ENCODE measurements at regions not wholly inside any gene's neighbourhood (a gene's known extent, or its start where the extent isn't known, plus 50 kb on each side); places are given as distances from the start of the nearest gene placed in this dataset.
"Not testable (repeated sequence)": the region's sequence is repeated elsewhere in the genome, so short reads cannot be mapped to it uniquely, and the experiment has no call there.

DNA sequence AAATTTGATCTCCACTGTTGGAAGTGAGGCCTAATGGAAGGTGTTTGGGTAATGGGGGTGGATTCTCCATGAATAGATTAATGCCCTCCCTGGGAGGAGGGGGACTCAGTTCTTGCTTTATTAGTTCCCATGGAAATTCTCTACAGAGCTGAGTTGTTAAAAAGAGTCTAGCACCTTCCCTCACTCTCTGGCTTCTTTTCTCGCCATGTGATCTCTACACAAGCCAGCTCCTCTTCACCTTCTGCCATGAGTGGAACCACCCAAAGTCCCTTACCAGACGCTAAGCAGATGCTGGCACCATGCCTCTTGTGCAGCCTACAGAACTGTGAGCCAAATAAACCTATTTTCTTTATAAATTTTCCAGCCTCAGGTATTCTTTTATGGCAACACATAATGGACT is 465.8 kb upstream of the ANO5 start:
- no peak for DNase-seq

DNA sequence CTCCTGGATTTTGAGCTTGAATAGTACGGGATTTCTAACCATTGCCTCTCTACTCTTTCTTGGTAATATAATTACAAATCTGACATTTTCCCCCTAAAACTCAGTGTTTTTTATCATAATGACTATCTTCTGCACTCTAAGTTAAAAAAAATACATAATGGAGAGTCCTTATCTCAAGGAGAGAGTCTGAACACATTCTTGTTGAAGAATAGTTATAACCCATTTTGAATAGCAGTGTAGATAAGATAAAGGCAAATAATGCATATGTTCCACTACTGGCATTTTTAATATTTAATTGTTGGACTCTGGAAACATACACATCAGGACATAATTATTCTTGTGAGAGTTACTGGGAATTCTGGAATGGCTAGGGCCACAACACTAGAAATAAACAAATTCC is 456.5 kb upstream of the ANO5 start:
- DNase-seq = no peak

DNA sequence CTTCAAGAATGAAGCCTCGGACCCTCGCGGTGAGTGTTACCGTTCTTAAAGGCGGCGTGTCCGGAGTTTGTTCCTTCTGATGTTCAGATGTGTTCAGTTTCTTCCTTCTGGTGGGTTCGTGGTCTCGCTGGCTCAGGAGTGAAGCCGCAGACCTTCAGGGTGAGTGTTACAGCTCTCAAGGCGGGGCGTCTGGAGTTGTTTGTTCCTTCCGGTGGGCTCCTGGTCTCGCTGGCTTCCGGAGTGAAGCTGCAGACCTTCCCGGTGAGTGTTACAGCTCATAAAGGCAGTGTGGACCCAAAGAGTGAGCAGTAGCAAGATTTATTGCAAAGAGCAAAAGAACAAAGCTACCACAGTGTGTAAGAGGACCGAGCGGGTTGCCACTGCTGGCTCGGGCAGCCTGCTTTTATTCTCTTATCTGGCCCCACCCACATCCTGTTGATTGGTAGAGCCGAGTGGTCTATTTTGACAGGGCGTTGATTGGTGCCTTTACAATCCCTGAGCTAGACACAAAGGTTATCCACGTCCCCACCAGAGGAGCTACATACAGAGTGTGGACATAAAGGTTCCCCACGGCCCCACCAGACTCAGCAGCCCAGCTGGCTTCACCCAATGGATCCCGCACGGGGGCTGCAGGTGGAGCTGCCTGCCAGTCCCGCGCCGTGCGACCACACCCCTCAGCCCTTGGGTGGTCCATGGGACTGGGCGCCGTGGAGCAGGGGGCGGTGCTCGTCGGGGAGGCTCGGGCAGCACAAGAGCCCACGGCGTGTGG is 440.2 kb upstream of the ANO5 start:
- not testable (repeated sequence) for DNase-seq

DNA sequence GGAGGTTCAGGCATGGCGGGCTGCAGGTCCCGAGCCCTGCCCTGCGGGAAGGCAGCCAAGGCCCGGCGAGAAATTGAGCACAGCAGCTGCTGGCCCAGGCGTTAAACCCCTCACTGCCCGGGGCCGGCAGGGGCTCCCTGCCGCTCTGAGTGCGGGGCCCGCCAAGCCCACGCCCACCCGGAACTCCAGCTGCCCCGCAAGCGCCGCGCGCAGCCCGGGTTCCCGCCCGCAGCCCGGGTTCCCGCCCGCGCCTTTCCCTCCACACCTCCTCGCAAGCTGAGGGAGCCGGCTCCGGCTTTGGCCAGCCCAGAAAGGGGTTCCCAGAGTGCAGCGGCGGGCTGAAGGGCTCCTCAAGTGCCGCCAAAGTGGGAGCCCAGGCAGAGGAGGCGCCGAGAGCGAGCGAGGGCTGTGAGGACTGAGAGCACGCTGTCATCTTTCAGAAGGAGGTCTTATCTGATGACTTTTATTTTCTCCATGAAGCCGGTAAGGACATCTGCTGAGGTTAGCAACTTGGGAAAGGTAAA is 439.6 kb upstream of the ANO5 start:
- not testable (repeated sequence) for DNase-seq

DNA sequence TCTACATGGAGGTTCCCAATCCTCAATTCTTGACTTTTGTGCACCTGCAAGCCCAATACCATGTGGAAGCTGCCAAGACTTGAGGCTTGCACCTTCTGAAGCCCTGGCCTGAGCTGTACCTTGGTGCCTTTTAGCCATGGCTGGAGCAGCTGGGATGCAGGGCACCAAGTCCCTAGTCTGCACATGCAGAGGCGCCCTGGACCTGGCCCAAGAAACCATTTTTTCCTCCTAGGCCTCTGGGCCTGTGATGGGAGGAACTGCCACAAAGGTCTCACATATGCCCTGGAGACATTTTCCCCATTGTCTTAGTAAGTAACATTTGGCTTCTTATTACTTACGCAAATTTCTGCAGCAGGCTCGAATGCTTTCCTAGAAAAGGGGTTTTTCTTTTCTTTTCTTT is 431.9 kb upstream of the ANO5 start:
- DNase-seq = no peak

DNA sequence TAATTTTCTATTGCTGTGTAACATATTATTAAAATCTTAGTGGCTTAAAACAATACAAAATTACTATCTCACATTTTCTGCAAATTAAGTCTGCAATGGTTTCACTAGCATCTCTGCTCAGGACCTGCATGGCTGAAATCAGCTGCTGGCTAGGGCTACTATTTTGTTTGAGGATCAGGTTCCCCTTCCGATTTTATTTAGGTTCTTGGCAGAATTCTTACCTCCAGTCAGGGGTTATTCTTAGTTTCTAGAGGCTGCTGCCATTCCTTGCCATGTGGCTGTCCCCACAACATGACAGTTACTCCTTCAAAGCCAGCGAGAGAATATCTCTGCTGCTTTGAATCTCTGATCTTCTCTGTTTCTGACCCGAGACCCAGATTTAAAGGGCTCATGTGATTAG is 424.5 kb upstream of the ANO5 start:
- DNase-seq = no peak

DNA sequence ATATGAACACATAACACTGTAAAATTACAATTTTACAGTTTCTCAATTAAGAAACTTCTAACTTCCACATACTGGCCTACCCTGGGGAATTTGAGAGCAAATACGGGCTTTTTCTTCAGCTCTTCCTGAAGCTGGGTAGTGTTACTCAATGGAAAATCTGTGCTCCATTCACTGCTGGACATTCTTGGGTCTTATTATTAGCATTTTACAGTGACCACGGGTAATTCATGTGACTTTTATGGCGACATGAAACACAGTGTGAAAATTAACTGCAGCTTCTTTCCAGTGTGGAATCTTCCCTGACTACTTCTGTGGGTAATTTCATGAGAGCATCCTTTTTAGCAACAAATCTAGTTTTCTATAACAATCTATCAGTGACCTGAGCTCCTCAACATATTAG is 423.7 kb upstream of the ANO5 start:
- no peak for DNase-seq

DNA sequence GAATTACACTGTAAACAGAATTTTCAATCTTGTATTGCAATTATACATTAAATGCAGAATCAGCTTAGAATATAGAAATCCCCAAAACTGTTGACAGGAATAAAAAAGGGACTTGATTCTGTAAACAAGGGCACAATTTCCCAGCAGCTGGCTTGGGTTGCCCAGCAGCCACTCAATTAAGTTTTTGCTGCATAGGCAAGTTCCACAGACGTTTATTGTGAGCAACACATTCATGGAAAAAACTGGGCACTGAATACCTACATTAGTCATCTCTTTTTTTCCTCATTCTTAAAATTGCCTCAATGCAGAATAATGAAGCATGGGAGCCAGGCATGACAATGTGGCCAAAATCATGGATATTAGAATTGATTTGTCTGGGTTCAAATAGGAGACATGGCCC is 421.8 kb upstream of the ANO5 start:
- no peak for DNase-seq

DNA sequence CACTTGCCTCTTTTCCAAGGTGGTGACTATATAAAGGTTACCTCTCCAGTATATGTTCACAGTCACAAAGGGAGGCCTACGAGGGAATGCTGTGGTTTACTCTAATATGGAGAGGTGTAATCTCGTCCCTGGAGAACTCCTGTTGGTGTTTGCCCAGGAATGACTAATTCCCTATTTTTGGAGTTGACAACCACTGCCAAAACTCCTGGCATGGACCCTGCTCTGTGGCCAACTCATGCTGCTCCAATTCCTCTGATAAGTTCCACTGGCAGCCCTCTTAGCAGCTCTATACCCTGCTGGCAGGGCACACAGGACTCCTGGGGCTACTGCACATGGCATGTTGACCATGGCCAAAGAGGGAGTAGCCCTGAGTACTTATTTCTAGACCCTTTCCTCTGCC is 418.7 kb upstream of the ANO5 start:
- DNase-seq = no peak

DNA sequence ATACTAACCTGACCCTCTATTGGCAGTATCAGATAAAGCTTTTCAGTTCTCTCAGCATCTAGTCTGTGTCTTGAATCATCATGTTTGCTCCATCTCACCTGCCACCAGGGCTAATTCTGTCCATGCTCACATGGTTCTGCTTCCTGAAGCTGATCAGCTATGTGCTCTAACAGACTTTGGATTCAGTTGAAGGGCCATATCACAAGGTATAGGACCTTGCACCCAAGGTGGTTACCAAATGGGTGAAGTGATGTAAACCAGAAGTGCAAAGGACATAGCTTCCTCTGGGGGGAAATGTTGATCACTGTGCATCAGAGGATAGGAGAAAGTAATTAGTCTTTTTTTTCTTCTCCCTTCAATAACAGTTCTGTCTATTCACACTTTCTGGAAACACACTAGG is 417.0 kb upstream of the ANO5 start:
- no peak for DNase-seq

DNA sequence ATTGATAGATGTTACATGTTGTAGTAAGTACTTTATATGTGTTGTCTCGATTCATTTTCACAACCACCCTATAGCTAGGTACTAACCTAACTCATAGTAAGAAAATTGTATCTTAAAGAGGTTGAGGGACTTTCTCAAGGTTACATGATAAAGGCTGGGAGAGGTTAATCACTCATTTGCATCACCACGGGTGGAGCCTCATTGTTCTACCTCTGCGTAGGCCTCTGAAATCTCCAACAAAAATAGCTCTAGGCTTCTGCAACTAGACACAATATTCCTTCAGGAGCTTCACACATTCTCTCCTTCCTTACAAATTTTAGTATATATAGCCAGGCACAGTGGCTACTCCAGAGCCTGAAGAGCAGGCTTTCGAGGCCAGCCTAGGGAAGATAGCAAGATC is 408.9 kb upstream of the ANO5 start:
- no peak for DNase-seq

DNA sequence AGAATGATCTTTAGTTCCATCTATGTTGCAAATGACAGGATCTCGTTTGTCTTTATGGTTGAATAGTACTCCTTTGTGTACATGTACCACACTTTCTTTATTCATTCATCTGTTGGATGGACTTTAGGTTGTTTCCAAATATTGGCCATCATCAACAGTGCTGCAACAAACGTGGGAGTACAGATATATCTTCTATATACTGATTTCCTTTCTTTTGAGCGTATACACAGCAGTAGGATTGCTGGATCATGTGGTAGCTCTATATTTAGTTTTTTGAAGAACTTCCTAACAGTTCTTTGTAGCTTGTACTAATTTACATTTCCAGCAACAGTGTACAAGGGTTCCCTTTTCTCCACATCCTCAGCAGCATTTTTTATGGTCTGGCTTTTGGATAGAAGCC is 407.5 kb upstream of the ANO5 start:
- no peak for DNase-seq

DNA sequence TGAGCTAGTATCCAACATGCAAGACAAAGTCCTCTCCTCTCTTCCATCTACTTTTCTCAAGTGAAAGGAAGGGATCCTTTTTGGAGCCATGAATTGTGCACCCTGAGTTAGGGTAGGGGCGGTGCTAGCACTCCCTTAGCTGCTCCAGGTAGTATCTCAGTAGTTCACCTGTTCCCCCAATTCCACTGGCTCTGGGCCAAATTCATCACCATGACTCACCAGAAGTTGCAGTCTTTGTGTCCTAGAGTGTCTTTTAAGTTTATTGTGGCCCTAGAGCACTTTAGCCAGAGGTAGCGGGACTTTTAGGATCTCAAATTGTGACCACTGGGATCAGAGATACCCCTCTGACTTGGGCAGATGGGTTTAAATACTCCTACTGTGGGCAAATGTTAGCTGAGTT is 398.6 kb upstream of the ANO5 start:
- no peak for DNase-seq

DNA sequence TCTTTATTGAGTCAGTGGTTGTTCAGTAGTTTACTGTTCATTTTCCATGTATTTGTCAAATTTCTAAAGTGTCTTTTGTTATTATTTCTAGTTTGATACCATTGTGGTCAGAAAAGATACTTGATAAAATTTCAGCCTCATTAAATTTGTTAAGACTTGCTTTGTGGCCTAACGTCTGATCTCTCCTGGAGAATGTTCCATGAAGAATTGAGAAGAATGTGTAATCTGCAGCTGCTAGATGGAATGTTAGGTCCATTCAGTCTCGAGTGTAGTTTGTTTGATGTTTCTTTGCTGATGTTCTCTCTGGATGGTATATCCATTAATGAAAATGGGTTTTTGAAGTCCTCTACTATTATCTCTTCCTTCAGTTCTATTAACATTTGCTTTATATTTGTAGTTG is 394.7 kb upstream of the ANO5 start:
- DNase-seq = no peak

DNA sequence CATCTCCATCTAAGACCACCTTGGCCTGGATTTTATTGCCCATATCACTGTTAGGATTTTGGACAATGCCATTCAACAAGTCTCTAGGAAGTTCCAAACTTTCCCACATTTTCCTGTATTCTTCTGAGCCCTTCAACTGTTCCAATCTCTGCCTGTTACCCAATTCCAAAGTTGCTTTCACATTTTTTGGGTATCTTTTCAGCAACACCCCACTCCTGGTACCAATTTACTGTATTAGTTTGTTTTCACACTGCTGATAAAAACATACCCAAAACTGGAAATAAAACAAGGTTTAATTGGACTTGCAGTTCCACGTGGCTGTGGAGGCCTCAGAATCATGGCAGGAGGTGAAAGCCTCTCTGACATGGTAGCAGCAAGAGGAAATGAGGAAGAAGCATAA is 388.4 kb upstream of the ANO5 start:
- not testable (repeated sequence) for DNase-seq

DNA sequence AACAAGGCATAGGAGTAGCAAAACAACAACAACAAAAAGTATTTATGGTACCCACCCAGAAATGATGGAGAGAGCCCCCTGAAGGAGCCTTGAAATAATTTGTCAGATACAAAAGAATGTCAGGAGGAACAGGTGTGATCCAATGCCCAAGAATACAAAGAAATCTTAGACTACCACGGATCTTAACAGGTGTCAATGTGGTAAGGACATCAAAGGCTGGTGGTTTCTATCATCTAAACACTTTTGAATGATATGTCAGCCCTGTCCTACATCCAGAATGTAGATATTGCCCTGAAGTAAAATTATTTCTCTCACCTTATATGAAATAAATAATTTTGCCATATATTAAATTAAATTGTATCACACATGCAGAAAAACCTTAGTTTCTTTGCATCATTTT is 386.4 kb upstream of the ANO5 start:
- no peak for DNase-seq

DNA sequence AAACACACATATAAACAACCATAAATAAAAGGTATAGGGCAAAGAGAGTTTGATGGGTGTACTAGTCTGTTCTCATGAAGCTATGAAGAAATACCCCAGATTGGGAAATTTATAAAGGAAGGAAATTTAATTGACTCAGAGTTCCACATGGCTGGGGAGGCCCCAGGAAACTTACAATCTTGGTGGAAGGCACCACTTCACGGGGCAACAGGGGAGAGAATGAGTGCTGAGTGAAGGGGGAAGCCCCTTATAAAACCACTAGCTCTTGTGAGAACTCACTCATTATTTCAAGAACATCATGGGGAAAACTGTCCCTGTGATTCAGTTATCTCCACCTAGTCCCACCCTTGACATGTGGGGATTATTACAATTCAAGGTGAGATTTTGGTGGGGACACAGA is 385.9 kb upstream of the ANO5 start:
- no peak for DNase-seq

DNA sequence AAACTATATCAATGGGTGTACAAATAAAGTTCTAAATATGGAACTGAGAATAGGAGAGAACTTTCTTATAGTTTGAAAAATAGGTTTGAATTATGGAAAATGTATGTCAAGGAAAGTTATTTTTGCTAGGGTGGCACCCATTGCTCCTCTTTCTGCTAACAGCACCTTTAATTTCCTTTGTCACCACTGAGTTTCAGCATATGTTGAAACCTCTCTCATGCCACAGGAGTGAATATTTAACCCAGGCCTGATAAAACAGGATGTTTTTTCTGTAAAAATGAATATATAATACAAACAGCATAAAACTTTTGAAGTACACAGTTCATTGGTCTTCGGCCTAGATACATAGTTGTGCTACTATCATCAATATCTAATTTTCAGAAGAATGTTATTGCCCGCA is 385.5 kb upstream of the ANO5 start:
- no peak for DNase-seq

DNA sequence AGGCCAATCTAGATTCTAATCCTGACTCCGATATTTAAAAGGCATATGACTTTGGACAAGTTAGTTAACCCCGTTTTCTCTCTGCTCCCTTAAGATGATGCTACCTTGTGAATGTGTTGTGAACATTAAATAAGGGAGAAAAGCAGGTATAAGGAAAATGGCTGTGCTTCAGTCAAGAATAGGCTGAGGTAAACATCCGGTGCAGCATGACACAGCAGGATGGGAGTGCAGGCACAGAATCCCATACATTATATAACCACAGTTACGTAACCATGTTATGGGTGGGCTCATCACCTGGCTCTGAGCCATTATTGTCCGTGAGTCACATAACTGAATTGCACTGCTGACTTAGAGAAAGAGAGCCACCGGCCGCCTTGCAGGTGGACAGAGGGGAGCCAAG is 382.2 kb upstream of the ANO5 start:
- DNase-seq = no peak

DNA sequence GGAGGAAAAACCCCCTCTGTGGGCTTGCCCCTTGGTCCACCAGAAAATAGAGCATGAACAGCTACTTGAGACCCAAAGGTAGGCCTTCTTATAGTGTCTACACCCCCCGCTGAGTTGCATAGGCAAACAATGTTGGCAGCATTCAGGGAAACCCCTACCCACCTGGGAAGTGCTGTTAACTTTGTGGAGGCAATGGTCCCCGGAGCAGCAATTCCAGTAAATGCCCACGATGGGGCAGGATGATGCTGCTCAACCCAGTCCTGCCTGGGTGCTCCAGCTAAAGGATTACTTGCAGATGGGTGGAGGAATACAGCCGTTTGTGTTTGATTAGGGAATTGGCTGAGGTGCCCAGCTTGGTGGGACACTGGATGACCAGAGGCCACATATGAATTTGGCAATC is 381.3 kb upstream of the ANO5 start:
- DNase-seq = no peak

DNA sequence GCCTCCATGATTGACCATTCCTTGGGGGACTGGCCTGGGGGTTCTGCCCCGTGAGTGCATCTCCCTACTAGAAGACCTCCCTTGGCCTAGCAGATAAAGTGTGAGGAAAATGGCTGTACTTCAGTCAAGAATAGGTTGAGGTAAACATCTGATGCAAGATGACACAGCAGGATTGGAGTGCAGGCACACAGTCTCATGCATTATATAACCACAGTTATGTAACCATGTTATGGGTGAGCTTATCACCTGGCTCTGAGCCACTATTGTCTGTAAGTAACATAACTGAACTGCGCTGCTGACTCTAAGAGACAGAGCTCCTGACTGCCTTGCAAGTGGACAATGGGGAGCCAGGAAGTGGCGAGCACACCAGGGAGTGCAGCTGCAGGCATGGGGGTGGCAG is 378.7 kb upstream of the ANO5 start:
- no peak for DNase-seq

DNA sequence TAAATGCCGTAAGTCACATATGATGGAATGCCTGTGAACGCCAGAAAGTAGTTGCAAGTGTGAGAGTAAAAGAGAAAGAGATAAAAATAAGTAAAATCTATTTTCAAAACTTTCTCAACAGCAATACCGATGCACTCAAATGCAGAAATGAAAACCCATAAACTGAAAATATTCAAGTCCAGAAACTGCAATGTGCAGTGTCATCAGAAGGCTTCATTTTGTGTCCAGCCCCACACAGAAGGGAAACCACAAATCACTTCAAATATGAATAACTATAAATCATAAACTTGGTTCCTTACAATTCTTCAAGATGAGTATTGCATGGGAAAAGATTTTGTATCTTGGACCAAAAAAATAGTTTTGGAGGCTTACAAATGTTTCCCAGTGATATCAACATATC is 375.2 kb upstream of the ANO5 start:
- no peak for DNase-seq

DNA sequence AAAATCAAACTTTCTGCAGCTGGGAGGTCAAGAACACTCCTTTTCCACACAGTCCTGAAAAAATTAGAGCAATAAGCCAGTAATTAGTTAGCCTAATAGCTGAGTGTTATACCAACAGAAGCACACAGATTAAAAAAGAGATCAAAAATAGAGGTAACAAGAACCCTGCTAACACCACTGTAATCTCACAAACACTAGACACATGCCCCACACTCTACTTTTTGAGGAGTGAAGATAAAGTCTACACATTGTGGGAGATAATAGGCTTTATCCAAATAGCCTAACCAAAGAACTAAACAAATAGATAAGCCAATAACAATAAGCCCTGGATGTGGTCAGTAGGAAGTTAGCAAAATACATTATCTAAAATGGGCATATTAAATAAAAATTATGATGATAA is 372.7 kb upstream of the ANO5 start:
- no peak for DNase-seq

DNA sequence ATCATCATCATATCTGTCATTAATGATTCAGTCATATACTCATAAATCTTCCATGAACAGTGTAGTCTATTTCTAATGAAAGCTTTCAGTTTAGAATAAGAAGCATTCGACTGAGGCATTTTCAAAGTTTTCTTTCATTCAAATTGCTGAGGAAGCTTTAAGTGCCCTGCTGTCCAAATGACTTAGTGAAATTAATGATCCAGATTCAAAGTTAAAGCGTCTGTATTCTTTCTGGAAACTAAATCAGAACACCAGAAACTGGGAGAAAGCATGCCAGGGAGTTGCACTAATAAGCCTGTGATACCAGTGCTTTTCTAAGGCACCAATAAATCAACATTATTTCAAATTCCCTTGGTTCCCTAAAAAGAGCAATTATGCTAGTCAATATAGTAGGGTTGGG is 367.8 kb upstream of the ANO5 start:
- no peak for DNase-seq

DNA sequence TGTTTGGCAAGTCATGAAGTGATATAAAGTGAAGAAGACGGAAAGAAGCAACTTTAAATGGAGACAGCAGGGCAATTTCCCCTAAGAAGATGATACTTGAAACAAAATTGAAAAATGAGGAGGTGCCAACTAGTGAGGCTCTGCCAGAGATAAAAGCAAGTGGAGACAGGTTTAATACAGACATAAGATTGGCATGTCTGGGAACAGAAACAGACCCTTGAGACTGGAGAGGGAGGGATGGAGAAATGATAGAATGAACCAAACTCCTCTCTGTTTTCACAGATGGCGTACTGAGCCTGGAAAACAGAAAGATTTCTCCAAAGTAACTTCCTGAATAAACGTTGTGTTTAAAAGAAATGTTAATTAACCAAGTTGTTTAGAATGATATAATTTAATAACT is 354.5 kb upstream of the ANO5 start:
- DNase-seq = no peak

Measured in NCI-H1436 (cell line).